Pulmonary artery endothelial cell (primary cell): ENCODE measurements at regions not wholly inside any gene's neighbourhood (a gene's known extent, or its start where the extent isn't known, plus 50 kb on each side); places are given as distances from the start of the nearest gene placed in this dataset.

ENCODE experiments used
- DNase-seq: peaks from one replicate; pipeline ENCODE4 v3.0.0-alpha.2; 2011; ENCODE audit warnings: low read depth, low spot score

DNA sequence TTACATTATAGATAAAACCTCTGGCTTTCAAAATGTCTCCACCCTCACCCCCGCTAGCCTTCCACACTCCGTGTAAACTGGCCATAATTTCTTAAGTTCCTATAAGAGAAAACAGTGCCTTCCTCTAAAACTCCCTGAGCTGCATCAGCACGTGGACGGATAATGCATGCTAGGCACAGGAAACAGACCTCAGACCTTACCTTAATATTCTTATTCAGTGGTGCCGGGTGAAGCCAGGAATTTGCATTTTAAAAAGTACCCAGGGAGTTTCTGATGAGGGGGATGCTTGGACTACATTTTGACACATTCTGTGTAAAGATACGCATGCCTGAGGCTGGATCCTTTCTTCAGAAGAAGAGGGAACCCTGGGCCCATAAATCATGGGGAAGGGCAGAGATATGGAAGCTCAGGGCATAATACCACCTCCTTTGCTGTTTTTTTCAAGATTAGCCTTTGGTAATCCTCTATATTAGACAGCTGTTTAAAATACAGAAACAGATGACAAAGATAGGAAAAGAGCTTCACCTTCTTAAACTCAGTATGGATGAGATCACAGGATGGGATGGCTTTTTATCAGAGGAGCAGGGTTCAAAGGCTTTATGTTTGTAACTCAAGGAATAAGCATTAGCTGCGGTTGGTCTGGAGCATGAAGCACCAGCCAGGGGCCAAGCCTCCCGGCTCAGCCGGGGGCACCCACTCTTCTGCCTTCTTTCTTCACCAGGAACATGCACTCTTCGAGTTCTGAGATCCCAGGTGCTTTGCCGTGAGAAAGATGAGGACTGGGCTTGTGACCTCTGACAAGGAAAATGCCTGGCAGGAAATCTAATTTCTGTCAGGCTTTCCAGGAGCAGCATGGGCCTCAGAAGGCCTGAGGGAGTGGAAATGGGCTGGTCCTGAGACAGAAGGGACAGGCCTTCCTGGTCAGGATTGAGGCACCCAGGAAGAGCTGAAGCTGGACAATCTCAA, 218.1 kb upstream of the SOX4 start:
- no peak for DNase-seq

DNA sequence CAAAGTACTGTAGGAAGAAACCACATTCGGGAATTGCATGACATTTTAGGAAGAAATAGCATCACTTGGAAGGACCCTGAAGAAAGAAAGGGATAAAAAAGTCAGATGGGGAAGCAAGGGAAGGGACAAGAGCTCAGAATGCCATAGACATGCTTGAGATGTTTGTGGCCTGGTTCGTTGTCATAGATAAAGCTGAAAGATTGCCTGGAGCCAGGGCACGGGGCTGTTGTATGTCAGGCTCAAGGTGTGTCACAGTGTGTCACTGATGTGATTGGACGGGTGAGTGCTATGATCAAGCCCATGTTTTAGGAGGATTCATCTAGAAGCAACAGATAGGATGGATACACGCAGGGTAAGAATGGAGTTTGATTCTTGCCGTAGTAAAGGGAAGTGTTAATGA, 216.2 kb upstream of the SOX4 start:
- DNase-seq, result no peak

GRCh38 chr6:21381331-21381963, 212.1 kb upstream of the SOX4 start:
- no peak for DNase-seq

- no peak for DNase-seq
Measured at GRCh38 chr6:21382821-21383449, 210.6 kb upstream of the SOX4 start.

DNA sequence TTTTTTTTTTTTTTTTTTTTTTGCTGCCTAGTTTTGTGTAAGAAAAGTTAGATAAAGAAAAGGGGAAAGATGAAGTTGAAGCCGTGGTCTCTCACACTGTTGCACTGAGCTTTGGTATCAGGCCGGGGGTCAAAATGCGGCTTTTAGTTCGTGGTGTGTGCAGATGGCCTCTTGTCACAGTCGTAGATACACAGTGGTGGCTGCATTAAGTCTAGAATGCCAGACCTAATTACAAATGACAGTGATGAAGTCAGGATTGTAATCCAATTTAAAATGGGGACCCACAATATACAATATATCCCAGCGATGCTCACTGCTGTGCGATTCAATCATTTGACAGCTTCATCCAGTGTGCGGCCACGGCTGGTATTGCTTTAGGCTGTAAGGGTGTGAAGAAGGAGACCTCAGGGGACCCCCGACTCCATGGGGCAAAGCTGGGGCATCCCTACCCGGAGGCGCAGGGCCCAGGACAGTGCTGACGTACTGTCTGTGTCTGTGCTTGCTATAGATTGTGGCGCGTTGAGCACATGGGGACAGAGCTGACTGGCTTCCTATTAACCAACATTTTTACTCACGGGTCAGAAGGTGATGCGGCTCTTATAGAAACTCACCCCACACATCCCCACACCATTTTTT, 210.0 kb upstream of the SOX4 start:
- no peak for DNase-seq

- DNase-seq, result no peak
Measured at GRCh38 chr6:21384216-21384615, 209.3 kb upstream of the SOX4 start.

GRCh38 chr6:21386744-21387143, 206.8 kb upstream of the SOX4 start:
- no peak for DNase-seq

DNA sequence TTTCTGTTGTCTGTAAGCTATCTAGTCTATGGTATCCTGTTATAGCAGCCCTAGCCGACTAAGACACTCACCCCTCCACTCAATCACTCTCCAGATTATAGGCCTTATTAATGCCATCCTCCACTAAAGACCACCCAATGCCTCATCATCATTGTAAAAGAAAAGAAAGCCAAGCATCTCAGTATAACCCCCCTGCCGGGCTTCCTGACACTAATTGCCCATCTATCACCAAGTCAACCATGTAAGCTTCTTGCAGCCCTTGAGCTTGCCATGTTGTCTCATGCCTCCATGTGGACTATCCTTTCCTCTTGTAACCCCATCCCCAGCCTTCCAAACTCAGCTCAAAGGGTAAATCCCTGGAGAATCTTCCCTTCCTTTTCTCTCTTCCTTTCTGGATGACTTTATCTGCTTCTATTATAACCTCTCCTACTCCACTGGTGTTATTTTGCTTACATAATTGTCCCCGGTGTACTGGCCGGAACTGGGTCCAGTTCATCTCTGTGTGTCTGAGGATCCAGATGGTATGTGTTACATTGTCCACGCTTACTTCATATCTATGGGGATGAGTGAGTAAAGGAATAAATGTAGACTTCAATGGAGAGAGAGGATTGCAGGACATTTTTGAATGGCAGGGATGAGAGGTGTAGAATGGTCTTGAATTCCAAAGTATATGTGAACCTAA, 202.9 kb upstream of the SOX4 start:
- no peak for DNase-seq

DNA sequence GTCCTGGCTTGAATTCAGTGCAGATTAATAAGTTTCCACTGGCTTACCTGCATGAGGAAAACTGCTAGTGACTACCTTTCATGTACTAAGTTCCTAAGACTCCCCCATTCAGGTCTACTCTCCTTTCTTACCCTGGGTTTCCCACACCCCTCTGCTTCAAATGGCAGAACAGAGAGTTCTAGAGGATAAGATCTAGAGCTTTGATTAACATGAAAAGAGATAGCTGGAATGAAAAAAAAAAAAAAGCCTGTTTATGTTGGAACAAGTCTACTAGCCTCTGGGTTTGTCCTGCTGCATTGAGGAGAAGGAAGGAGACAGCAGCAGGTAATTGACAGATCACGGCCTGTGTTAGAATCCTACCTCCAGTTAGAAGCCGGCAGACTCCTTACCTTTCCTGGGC, 201.4 kb upstream of the SOX4 start:
- DNase-seq, result no peak

GRCh38 chr6:21393441-21394165, 199.9 kb upstream of the SOX4 start:
- no peak for DNase-seq

DNA sequence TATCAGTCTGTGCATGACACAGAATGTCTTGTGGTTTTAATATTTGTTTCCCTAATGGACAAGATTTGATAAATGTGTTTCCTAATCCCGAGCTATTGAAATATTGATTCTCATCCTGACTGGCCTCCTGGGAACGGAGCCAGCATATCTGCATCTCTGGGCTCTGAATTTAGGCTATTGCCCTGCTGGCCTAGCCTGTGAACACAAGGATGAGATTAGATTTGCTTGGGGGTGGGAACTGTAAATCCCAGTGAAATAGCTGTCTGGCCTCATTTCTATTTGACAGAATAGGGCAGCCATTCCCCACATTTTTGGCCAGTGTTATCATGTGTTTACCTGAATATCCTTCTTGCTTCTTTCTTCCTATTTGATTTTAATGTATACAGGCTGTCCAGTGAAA, 198.4 kb upstream of the SOX4 start:
- no peak for DNase-seq

GRCh38 chr6:21396313-21396712, 197.2 kb upstream of the SOX4 start:
- DNase-seq, result no peak

DNA sequence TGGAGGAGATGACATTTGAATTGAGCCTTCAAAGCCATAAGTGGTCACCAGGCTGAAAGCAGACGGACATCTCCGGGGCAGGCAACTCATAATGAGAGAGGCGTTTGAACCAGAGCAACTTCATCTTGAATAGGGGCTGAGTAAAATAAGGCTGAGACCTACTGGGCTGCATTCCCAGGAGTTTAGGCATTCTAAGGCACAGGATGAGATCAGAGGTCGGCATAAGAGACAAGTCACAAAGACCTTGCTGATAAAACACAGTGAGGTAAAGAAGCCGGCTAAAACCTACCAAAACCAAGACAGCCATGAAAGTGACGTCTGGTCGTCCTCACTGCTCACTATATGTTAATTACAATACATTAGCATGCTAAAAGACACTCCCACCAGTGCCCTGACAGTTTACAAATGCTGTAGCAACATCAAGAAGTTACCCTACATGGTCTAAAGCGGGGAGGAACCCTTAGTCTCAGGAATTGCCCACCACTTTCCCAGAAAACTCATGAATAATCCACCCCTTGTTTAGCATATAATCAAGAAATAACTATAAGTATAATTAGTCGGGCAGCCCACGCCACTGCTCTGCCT, 194.7 kb upstream of the SOX4 start:
- DNase-seq, result no peak

DNA sequence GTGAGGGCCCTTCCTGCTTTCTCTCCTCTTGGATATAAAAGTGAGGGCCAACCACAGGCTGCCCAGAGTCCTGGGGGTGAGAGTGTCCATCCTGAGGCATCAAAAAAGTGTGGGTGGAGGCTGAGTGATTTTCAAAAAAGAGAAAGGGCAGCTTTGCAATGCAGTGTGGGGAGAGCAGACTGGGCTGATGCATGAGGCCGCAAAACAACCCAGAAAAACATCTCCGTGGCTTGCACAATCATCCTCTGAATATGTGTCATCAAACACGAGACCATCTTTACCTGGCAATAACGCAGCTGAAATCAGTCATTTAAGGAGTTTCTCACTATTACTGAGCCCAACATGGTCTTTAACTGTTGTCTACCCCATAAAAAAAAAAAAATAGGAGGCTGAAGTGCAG, 191.2 kb upstream of the SOX4 start:
- no peak for DNase-seq

DNA sequence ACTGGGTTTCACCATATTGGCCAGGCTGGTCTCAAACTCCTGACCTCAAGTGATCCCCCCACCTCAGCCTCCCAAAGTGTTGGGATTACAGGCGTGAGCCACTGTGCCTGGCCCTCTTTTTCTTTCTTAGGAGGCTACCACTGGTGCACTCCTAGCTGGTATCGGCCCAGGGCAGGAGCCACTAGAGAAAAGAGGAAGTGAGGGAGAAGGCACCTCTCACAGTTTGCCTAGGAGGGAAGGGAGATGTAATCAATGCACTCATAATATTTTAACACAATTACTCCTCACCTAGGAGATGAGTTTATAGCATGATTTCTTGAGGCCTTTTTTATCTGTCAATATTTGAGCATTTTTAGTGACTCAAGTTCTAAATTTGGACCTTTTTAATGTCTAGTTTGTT, 189.0 kb upstream of the SOX4 start:
- DNase-seq, result no peak

DNA sequence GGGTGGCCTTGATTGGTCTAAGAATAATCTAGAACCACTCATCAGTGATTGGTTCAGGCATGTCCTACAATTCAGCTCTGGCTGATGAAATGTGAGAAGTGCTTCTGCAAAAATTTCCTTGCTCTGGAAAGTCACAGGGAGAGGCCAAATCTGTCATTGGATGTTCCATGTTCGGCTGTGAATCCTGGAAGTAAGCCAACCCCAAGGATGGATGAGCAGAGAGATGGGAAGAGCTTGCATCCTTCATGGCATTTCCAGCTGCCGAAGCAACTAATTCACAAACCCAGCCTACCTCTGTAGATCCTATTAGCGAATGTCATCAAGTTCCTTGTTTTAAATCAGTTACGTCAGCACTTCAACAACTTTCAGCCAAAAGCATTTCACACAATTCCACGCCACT, 187.2 kb upstream of the SOX4 start:
- DNase-seq, result no peak

GRCh38 chr6:21409231-21409630, 184.3 kb upstream of the SOX4 start:
- no peak for DNase-seq

DNA sequence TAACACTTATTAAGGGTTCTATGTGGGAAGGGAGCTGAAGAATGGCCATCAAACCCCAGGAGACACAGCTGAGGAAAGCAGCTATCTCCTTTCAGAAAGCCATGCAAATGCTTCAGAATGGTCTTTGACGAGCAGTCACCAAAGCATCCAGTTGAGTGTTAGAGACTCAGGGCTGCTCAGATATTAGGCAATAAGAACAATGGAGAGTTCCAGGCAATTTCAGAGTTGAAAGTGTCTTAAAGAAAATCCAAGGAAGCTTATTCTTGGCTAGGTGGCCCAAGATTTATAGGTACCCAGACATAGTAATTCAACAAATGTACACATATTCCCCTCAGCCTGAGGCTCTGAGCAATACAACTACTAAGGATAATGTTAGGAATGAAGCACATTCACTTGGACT, 180.1 kb upstream of the SOX4 start:
- DNase-seq, result no peak

DNA sequence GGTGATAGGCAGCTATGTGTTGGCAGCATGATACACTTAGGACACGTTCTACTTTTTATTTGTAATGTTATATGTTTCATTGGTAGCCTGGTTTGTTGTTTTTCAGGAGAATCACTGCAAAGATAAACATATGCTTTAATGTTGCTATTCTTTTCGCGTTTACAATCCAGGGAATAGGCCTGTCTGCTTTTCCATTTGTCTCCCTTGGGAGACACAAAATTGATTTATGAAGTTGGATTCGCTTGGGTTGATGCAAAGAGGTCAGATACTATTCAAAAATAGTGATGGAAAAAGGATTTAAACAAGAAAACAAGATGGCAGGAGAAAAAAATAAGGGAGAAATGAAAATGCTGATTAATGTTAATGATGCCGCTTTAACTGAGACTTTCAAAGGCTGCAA, 179.5 kb upstream of the SOX4 start:
- no peak for DNase-seq

GRCh38 chr6:21420146-21420878, 173.2 kb upstream of the SOX4 start:
- DNase-seq, result no peak
